ENCODE measurements at regions not wholly inside any gene's neighbourhood (a gene's known extent, or its start where the extent isn't known, plus 50 kb on each side); places are given as distances from the start of the nearest gene placed in this dataset.

DNA sequence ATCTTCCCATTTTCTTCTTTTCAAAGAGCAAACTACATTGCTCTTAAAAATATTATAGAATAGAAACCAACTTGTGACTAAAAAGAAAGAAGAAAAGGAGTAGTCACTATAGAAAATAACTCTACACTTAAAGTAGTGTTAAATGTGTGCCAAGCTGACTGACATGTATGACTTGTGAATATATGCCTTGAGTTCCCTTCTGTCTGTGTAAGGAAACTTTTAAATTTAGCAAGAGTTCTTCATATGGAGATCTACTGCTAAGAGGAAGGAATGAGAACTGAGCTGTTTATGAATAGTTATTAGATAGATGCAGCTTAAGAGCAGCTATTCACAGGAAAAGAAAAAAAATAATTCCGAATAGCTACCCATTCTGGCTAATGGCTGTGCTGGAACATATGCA is 1221.7 kb upstream of the ZEB2 start:
- H3K9me3 ChIP-seq (ENCODE audit: control insufficient read depth, low read length) = no peaks in the 10 kb centered on the region
- H3K36me3 ChIP-seq (ENCODE audit: control insufficient read depth, insufficient read depth, low read length) = no peaks in the 10 kb centered on the region
- H3K79me2 ChIP-seq = no peaks in the 10 kb centered on the region
- H3K9ac ChIP-seq = no peak overlapping the region
- no peak overlapping the region for H3K4me2 ChIP-seq (ENCODE audit: low read length)
- H2AFZ ChIP-seq = no peak overlapping the region
- TF ChIP-seq CTCF (IDR thresholded peaks at IDR 0.05) = no peak
- no peaks in the 10 kb centered on the region for H3K4me1 ChIP-seq
- no peaks in the 10 kb centered on the region for H3K27me3 ChIP-seq (ENCODE audit: control insufficient read depth, insufficient read depth, low read length)
- H3K27ac ChIP-seq = no peak overlapping the region
- H3K4me3 ChIP-seq (ENCODE audit: low read depth, low read length) = no peak overlapping the region

DNA sequence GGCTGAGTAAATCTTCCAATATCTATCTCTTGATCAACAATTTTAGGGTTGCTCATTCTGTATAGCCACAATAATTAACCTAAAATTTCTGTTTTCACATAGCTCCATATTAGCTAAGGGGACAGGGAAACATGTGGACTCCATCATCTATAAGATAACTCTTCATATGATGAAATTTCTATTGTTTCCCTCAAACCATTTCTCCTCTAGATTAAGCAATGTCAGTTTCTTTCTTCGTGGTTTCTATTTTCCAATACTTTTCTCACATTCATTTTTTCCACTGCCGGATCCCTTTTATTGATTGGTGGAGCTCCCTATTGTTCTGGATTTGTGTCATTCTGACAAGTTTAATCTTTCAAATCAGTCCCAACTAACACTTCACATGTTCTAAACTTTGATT is 1221.3 kb upstream of the ZEB2 start:
- Histone ChIP-seq H3K4me2 (ENCODE audit: low read length) (no peak overlapping the region), H3K27me3 (ENCODE audit: control insufficient read depth, insufficient read depth, low read length) (no peaks in the 10 kb centered on the region), H3K4me1 (no peaks in the 10 kb centered on the region), H2AFZ (no peak overlapping the region), H3K9me3 (ENCODE audit: control insufficient read depth, low read length) (no peaks in the 10 kb centered on the region), H3K9ac (no peak overlapping the region), H3K27ac (no peak overlapping the region), H3K79me2 (no peaks in the 10 kb centered on the region), H3K36me3 (ENCODE audit: control insufficient read depth, insufficient read depth, low read length) (no peaks in the 10 kb centered on the region), H3K4me3 (ENCODE audit: low read depth, low read length) (no peak overlapping the region)
- TF ChIP-seq CTCF (IDR thresholded peaks at IDR 0.05) = no peak

GRCh38 chr2:145740302-145740701 is 1220.4 kb upstream of the ZEB2 start:
- Histone ChIP-seq H3K27ac (no peak overlapping the region), H3K4me1 (no peaks in the 10 kb centered on the region), H3K36me3 (ENCODE audit: control insufficient read depth, insufficient read depth, low read length) (no peaks in the 10 kb centered on the region), H3K9ac (no peak overlapping the region), H3K9me3 (ENCODE audit: control insufficient read depth, low read length) (no peaks in the 10 kb centered on the region), H3K79me2 (no peaks in the 10 kb centered on the region), H2AFZ (no peak overlapping the region), H3K4me2 (ENCODE audit: low read length) (no peak overlapping the region), H3K27me3 (ENCODE audit: control insufficient read depth, insufficient read depth, low read length) (no peaks in the 10 kb centered on the region), H3K4me3 (ENCODE audit: low read depth, low read length) (no peak overlapping the region)
- TF ChIP-seq CTCF (IDR thresholded peaks at IDR 0.05) = no peak

DNA sequence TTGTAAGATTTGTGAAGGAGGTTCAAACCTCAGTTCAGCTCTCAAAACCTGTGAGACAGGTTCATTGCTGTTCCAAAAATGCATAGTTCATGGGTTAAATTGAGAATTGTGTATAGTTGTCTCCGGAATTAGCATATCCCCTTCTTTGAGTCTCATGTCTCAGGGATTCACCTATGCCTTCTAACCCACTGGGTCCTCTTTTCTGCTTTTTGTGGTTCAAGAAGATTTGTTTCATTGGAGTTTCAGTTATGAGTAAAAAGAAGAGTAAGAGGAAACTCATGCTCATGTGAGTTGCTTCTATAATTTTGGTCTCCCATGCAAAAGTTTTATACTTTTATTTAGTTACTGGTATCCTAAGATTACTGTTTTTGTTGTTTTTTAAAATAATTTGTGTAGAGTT is 1219.8 kb upstream of the ZEB2 start:
- TF ChIP-seq CTCF (IDR thresholded peaks at IDR 0.05) = no peak
- H3K36me3 ChIP-seq (ENCODE audit: control insufficient read depth, insufficient read depth, low read length) = no peaks in the 10 kb centered on the region
- H3K79me2 ChIP-seq = no peaks in the 10 kb centered on the region
- H3K4me2 ChIP-seq (ENCODE audit: low read length) = no peak overlapping the region
- no peaks in the 10 kb centered on the region for H3K27me3 ChIP-seq (ENCODE audit: control insufficient read depth, insufficient read depth, low read length)
- no peaks in the 10 kb centered on the region for H3K9me3 ChIP-seq (ENCODE audit: control insufficient read depth, low read length)
- H2AFZ ChIP-seq = no peak overlapping the region
- H3K9ac ChIP-seq = no peak overlapping the region
- no peak overlapping the region for H3K27ac ChIP-seq
- H3K4me1 ChIP-seq = no peaks in the 10 kb centered on the region
- no peak overlapping the region for H3K4me3 ChIP-seq (ENCODE audit: low read depth, low read length)

GRCh38 chr2:145736871-145737270 is 1217.0 kb upstream of the ZEB2 start:
- H3K27ac ChIP-seq = no peak overlapping the region
- no peaks in the 10 kb centered on the region for H3K4me1 ChIP-seq
- no peak for TF ChIP-seq CTCF (IDR thresholded peaks at IDR 0.05)
- H3K27me3 ChIP-seq (ENCODE audit: control insufficient read depth, insufficient read depth, low read length) = no peaks in the 10 kb centered on the region
- no peaks in the 10 kb centered on the region for H3K9me3 ChIP-seq (ENCODE audit: control insufficient read depth, low read length)
- no peak overlapping the region for H3K4me2 ChIP-seq (ENCODE audit: low read length)
- no peaks in the 10 kb centered on the region for H3K79me2 ChIP-seq
- no peak overlapping the region for H3K4me3 ChIP-seq (ENCODE audit: low read depth, low read length)
- no peak overlapping the region for H2AFZ ChIP-seq
- H3K36me3 ChIP-seq (ENCODE audit: control insufficient read depth, insufficient read depth, low read length) = no peaks in the 10 kb centered on the region
- H3K9ac ChIP-seq = no peak overlapping the region

All from parathyroid adenoma (tissue), 2 donors.